ENCODE measurements at regions not wholly inside any gene's neighbourhood (a gene's known extent, or its start where the extent isn't known, plus 50 kb on each side); places are given as distances from the start of the nearest gene placed in this dataset.

DNA sequence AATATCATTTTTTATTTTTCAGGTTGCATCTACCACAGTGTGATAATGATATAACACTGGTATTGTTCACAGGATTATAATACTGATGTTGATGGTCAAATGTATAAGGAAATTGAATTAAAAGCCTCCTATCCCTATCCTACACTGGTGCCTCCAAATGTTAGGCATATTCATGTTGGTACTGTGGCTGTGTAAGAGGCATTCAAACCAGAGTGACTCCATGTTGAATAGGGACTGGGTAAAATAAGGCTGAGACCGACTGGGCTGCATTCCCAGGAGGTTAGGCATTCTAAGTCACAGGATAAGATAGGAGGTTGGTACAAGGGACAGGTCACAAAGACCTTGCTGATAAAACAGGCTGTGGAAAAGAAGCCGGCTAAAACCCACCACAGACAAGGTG is 68.9 kb upstream of the RNU6-1 start:
- H3K4me3 ChIP-seq, result no peak overlapping the region
- no peaks in the 10 kb centered on the region for H3K36me3 ChIP-seq
- no peaks in the 10 kb centered on the region for H3K27me3 ChIP-seq
- H3K4me1 ChIP-seq, result peaks cover 0 to 4% of the 10 kb centered on the region in 2 donors
- no peak overlapping the region for H3K27ac ChIP-seq
- no peak for TF ChIP-seq CTCF (IDR thresholded peaks at IDR 0.05)
- no peaks in the 10 kb centered on the region for H3K9me3 ChIP-seq
- no peak for DNase-seq (ENCODE audit: low spot score)

GRCh38 chr15:67911727-67912126 is 71.9 kb upstream of the RNU6-1 start:
- TF ChIP-seq CTCF (IDR thresholded peaks at IDR 0.05), result no peak
- Histone ChIP-seq H3K27ac (no peak overlapping the region), H3K4me3 (no peak overlapping the region), H3K9me3 (no peaks in the 10 kb centered on the region), H3K27me3 (no peaks in the 10 kb centered on the region), H3K4me1 (peaks cover 0 to 29% of the 10 kb centered on the region in 2 donors), H3K36me3 (no peaks in the 10 kb centered on the region)
- DNase-seq (ENCODE audit: low spot score), result no peak

DNA sequence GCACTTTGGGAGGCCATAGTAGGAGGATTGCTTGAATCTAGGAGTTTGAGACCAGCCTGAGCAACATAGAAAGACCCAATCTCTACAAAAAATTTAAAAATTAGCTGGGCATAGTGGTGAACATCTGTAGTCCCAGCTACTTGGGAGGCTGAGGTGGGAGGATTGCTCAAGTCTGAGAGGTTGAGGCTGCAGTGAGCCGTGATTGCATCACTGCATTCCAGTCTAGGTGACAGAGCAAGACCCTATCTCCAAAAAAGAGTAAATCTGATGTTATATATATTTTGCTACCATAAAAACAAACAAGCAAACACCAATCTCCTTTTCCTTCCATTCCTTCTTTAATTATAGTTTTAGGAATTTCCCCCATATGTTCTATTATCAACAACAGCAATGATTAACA is 74.2 kb upstream of the RNU6-1 start:
- H3K36me3 ChIP-seq, result no peaks in the 10 kb centered on the region
- no peak overlapping the region for H3K4me3 ChIP-seq
- H3K27ac ChIP-seq, result peak overlapping the region in 1 of 2 donors; percentile 83
- DNase-seq (ENCODE audit: low spot score), result no peak
- no peaks in the 10 kb centered on the region for H3K27me3 ChIP-seq
- peaks cover 0 to 48% of the 10 kb centered on the region in 2 donors for H3K4me1 ChIP-seq
- H3K9me3 ChIP-seq, result no peaks in the 10 kb centered on the region
- TF ChIP-seq CTCF (IDR thresholded peaks at IDR 0.05), result no peak

GRCh38 chr15:67914537-67915460 is 75.0 kb upstream of the RNU6-1 start:
- Histone ChIP-seq H3K4me1 (peaks cover 0 to 48% of the 10 kb centered on the region in 2 donors), H3K27me3 (no peaks in the 10 kb centered on the region), H3K4me3 (no peak overlapping the region), H3K27ac (peak overlapping the region; percentile 80 to 83), H3K9me3 (no peaks in the 10 kb centered on the region), H3K36me3 (no peaks in the 10 kb centered on the region)
- peak; percentile 80 for DNase-seq (ENCODE audit: low spot score)
- no peak for TF ChIP-seq CTCF (IDR thresholded peaks at IDR 0.05)

DNA sequence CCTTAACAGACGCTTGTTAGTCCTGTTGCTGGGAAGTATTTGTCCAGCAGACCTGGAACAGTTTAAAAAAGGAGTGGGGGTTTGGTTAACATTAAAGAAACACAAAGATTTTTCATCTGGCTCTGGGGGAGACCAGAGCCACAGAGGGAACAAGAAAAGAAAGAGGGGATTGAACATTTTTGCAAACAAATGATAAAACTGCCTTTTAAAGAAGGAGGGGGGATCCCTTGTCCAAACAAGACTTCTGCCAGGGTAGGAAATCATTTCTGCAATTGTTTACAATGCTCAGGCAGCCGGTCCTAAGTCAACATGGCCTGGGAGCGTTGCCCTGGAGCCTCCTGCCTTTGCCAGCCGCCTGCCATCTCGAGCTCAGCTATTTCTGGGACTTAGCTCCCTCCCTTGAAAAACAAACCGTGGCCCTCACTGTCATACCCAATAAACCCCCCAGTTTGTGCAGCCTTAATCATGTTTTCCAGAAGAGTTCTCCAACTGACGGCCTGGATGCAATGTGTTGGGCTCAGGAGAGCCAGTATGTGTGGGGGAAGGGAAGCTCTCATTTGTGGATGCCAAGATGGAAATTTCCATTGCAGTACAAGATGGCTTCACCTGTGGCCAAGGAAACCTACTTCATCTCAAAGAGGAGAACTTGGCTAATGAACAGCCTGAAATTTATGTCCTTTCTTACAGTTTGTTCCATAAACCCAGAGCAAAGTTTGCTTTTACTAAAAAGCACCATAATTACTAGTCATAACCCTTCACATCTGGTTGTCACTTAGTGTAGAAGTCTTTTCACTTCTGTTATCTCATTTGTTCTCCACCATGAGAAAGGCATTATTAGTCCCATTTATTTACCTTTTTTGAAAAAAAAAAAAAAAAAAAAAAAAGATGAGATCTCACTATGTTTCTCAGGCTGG is 75.9 kb upstream of the RNU6-1 start:
- Histone ChIP-seq H3K4me3 (no peak overlapping the region), H3K9me3 (no peaks in the 10 kb centered on the region)

More for the DNA sequence above, 75.9 kb upstream of the RNU6-1 start:
- DNase-seq (ENCODE audit: low spot score), result peak; percentile 60
- H3K27ac ChIP-seq, result peak overlapping the region; percentile 80 to 83
- no peaks in the 10 kb centered on the region for H3K27me3 ChIP-seq
- H3K36me3 ChIP-seq, result no peaks in the 10 kb centered on the region
- peaks cover 0 to 48% of the 10 kb centered on the region in 2 donors for H3K4me1 ChIP-seq
- no peak for TF ChIP-seq CTCF (IDR thresholded peaks at IDR 0.05)
